Fibroblast of skin of scalp (primary cell): ENCODE measurements at regions not wholly inside any gene's neighbourhood (a gene's known extent, or its start where the extent isn't known, plus 50 kb on each side); places are given as distances from the start of the nearest gene placed in this dataset.
"Not testable (repeated sequence)": the region's sequence is repeated elsewhere in the genome, so short reads cannot be mapped to it uniquely, and the experiment has no call there.

Experiments
- DNase-seq: peaks from one replicate; pipeline ENCODE4 v3.0.0-alpha.2; 2013

GRCh38 chr6:170011204-170012036 is 260.0 kb downstream of the ERMARD start:
- no peak for DNase-seq

DNA sequence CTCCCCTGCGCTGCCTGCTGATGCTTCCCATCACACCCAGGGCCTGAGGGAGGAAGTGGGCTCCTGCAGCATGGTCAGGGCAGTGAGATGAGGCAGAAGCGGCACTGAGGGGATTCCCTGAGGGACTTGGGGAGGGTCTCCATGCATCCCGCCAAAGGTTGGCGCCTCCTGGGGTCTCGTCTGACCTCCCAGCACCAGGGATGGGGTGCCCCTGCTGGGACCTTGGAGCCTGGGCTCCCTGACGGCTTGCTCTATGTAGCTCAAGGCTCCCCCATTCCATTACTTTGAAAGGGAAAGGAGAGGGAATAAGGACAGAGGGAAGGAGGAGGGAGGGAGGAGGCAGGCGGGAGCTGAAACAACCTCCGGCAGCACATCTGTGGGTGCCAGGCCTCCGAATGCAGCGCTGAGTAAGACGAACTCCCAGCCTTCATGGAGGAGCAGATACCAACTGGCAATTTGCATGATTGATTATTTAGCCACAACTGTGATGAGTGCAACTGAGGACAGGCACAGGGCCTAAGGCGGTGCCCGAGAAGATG is 259.3 kb downstream of the ERMARD start:
- DNase-seq, result no peak

DNA sequence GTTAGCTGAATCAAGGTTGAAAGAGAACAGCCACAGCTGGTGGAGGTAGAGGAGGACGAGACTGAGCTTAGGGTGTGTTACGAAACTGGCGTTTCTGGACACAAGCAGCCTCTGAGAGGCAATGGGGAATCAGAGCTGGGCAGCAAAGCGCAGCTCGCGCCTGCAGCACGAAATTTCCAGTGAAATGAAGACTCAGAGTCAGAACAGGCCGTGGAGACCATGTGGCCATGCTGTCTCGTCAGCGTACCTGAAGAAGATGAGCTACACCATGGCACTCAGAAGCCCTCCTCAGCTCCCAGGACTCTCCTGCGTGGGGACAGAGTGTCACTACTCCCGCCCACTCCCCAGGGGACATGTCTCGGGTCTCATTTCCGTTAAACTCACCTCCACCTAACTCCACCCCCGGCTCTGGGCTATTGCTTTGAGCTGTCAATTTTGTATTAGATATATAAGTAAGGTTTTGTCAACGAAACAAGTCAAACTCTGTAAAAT is 256.9 kb downstream of the ERMARD start:
- DNase-seq, result no peak

DNA sequence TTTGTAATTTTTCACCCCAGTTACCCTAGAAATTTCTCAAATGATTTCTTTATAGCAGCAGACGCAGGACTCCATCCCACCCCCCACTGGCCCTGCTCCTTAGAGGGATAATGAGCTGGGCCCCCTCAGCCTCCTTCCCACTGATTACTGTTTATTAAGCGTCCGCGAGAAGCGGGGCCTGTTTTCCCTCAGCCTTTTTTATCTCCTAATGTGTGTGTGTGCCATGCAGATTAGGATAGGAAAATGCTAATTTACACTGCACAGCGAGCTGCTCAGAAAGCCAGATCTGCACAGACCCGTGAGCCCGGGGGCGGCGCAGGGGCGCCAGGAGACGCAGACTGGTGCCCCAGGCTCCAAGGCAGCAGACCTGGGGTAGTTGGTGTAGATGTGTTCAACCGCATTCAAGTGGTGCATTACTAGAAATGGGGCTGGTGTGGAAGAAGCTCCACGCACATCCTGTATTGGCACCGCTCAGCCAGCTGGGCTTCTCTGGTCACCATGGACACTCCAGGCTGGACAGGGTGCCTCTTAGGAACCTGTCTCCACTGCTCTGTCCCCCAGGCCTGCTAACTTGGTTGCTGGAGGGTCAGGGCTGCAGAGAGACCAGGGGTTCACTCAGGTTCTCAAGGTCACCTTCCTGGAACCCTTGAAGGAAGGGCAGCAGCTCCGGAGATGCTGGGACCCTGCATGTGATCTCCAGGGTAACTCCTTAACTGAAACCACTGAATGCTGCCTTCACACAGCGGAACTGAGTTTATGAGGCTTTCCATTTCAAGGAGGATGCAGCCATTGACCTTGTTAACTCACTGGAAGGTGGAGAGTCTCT is 256.3 kb downstream of the ERMARD start:
- DNase-seq, result no peak

- no peak for DNase-seq
Measured at GRCh38 chr6:170006900-170007467, 255.6 kb downstream of the ERMARD start.

DNA sequence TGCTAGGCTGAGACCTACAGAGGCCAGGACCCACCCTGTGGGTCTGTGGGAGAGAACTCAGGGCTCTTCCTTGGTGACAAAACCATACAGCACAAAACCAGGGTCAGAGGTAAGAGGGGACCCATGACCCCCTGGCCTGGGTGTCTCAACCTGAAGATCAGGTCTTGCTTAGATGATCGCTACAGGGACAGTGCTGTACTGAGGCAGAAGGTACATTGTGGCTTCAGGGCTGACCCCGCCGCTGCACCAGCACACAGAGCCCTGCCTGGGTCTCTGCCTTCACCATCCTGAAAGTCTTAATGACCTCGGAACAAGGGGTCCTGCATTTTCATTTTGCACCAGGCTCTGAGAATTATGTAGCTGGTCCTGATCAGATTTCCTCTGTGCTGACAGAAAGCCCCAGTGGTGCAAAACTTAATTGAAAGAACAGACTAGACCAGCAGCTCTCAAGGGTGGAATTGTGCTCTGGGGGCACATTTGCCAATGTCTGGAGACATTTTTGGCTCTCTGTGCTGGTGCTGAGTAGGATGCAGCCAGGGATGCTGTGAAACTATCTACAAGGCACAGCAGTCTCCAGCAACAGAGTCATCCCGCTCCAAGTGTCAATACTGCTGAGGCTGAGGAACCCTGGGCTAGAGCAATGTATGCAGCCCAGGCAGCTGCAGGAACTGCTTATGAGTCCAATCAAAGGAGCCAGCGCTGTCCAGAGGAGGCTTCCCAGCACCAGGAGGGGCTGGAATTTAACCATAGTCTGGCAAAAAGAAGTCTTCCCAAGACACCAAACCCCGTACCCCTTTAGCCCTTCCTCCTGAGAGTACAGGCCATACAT is 254.9 kb downstream of the ERMARD start:
- DNase-seq, result no peak

GRCh38 chr6:170005665-170006064 is 254.2 kb downstream of the ERMARD start:
- no peak for DNase-seq

- no peak for DNase-seq
Measured at GRCh38 chr6:170004585-170005210, 253.3 kb downstream of the ERMARD start.

GRCh38 chr6:170003451-170004160 is 252.2 kb downstream of the ERMARD start:
- no peak for DNase-seq

GRCh38 chr6:170003027-170003426 is 251.6 kb downstream of the ERMARD start:
- DNase-seq, result no peak

DNA sequence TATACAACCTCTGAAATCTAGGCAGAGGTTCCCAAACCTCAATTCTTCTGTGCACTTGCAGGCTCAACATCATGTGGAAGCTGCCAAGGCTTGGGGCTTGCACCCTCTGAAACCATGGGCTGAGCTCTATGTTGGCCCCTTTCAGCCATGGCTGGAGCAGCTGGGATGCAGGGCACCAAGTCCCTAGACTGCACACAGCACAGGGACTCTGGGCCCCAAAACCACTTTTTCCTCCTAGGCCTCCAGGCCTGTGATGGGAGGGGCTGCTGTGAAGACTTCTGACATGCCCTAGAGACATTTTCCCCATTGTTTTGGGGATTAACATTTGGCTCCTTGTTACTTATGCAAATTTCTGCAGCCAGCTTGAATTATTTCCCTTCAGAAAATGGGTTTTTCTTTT is 250.4 kb downstream of the ERMARD start:
- not testable (repeated sequence) for DNase-seq

- no peak for DNase-seq
Measured at GRCh38 chr6:170000071-170000843, 248.8 kb downstream of the ERMARD start.

DNA sequence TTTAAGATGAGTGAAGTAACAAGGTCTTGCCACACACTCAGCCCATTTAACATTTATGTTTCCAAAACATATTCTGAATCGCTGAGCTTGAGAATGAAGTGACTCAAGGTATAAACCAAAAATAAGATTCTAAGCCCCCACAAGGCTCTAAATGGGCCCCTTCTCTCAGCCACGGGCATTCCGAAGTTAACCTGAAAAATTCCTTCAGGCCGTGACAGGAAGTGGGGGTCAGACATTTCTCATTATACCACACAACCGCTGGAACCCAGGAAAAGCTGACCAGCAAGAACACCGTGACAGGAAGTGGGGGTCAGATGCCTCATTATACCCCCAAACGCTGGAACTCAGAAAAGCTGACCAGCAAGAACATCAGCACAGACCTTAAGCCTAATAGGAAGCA is 247.9 kb downstream of the ERMARD start:
- no peak for DNase-seq

DNA sequence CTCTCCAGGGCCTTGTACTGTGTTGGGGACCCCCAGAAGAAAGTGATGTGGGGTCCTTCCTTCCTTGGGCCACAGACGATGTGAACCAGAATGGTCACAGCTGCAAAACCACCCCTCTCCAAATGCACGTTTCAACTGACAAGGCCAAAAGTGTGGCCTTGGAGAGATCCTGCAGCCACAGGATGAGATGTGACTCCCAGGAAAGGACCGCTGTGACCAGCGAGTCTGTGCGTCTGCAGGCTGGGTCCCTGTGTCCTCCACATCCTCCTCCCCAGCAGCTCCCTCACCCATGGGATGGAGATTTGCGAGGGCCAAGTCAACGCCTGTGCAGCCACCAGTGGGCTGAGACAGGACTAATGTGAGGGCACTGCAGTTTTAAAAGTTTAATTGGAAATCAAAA is 247.0 kb downstream of the ERMARD start:
- DNase-seq, result no peak

DNA sequence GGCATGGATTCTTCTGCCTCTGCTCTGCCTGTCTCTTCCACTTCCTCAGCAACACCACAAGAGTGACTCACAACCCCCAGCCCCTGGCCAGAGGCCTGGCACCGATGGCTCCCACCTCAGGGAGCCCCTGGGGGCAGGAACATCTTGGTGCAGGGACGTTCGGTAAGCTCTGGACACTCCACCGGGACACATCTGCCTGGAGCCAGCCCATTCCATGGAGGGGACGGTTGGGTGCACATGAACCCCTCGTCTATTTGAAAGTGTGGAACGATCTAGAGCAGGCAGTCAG is 246.5 kb downstream of the ERMARD start:
- DNase-seq, result no peak

GRCh38 chr6:169997187-169997929 is 245.9 kb downstream of the ERMARD start:
- DNase-seq, result no peak

GRCh38 chr6:169996378-169997051 is 245.1 kb downstream of the ERMARD start:
- DNase-seq, result no peak

- DNase-seq, result no peak
Measured at GRCh38 chr6:169994739-169995138, 243.3 kb downstream of the ERMARD start.
